Lung (tissue), 11 donors: ENCODE measurements at regions not wholly inside any gene's neighbourhood (a gene's known extent, or its start where the extent isn't known, plus 50 kb on each side); places are given as distances from the start of the nearest gene placed in this dataset.

ENCODE experiments used
- ATAC-seq: fragments of 200-7000 bp; cut with Tn5 transposase; one replicate; pipeline ENCODE4 v1.9.1; 2020; ENCODE audit warnings: moderate number of reproducible peaks; ENCODE audit not compliant: insufficient read depth, low FRiP score
- DNase-seq, 3 donors: peaks; one replicate each; pipeline ENCODE4 v3.0.0-alpha.2; 2013 to 2017
- H3K27ac ChIP-seq, 2 donors: one replicate each; pipeline ENCODE4 v1.5.1; 2013; ENCODE audit warnings: mild to moderate bottlenecking in 2 of 2, moderate library complexity in 2 of 2, control low read depth in 1 of 2, inconsistent platforms in 1 of 2, low read depth in 1 of 2, low read length in 1 of 2
- H3K27me3 ChIP-seq, 3 donors: one replicate each; pipeline ENCODE4 v1.5.1; 2013; ENCODE audit warnings: low read length in 2 of 3; ENCODE audit not compliant: control insufficient read depth in 3 of 3, insufficient read depth in 3 of 3
- H3K36me3 ChIP-seq, 4 donors: one replicate each; pipeline ENCODE4 v1.5.1; 2013; ENCODE audit warnings: low read length in 4 of 4, mild to moderate bottlenecking in 1 of 4, moderate library complexity in 1 of 4; ENCODE audit not compliant: control insufficient read depth in 4 of 4, insufficient read depth in 4 of 4
- H3K4me1 ChIP-seq, 5 donors: one replicate each; pipeline ENCODE4 v1.5.1; 2013; ENCODE audit warnings: low read length in 5 of 5, mild to moderate bottlenecking in 2 of 5, moderate library complexity in 1 of 5; ENCODE audit not compliant: control insufficient read depth in 5 of 5, insufficient read depth in 5 of 5
- H3K4me3 ChIP-seq: one replicate; pipeline ENCODE4 v1.5.1; 2013; ENCODE audit warnings: mild to moderate bottlenecking, control low read depth, moderate library complexity
- H3K9ac ChIP-seq, 2 donors: one replicate each; pipeline ENCODE4 v1.5.1; 2013; ENCODE audit warnings: low read length in 2 of 2, control low read depth in 1 of 2; ENCODE audit not compliant: insufficient read depth in 1 of 2
- H3K9me3 ChIP-seq, 4 donors: one replicate each; pipeline ENCODE4 v1.5.1; 2013; ENCODE audit warnings: low read length in 3 of 4, mild to moderate bottlenecking in 1 of 4, moderate library complexity in 1 of 4; ENCODE audit not compliant: control insufficient read depth in 4 of 4, insufficient read depth in 3 of 4
- WGBS, 2 donors: extraction: QIAGEN DNeasy Blood & Tissue Kit; methylation state at CpG; one replicate each; pipeline ENCODE4 v1.1.7; 2013; 5-methylcytosine and 5-hydroxymethylcytosine counted together
- TF ChIP-seq, protein P1 (sequence below): IDR thresholded peaks from 2 replicates; pipeline ENCODE4 v1.5.1; 2012; ENCODE audit warnings: mild to moderate bottlenecking; ENCODE audit errors: control extremely low read depth, extremely low read depth
- donor health status: control.
- donor health status: control.
- donor health status: Bipolar disorder and iron deficiency.
- donor health status: healthy.
- donor health status: DM: yes; HTN: yes; CAD: no.

DNA sequence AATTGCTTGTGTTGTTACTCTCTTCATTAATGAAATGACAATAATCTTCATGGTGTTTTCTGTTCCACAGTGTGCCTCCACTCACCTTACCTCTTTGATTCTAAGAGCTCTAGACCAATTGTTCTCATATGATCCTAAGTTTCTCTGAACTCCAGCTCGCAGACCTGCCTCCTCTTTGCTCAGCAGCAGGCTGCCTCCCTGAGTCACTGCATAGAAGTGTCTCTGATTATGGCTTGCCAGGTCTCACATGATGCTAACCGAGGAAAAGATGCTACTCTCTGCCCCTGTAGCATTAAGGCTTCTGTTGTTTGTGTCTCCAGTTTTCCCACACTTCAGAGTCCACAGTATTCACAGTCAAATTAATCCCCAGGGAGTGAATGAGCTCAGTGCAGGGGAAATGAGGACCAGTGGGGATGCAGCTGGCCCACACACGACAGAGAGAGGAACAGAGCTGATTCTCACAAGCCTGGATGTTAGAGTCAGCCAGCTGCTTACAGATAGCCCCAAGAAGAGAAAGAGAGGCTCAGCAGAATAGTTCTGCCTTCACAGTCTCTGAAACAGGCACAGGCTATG lies 145.9 kb upstream of the EGR2 start:
- ATAC-seq = no peak
- DNase-seq = peak in 1 of 3 donors; percentile 23
- H3K36me3 ChIP-seq = no peaks in the 10 kb centered on the region
- 54 to 67% methylated on average over 3 of the region's 3 CpGs for WGBS, 2 donors
- H3K9me3 ChIP-seq = peaks cover 0 to 2% (median 0%) of the 10 kb centered on the region in 4 donors
- H3K27ac ChIP-seq = no peak overlapping the region
- peaks cover 0 to 4% (median 0%) of the 10 kb centered on the region in 3 donors for H3K27me3 ChIP-seq
- H3K4me3 ChIP-seq = no peak overlapping the region
- H3K4me1 ChIP-seq = peaks cover 0 to 3% (median 0%) of the 10 kb centered on the region in 5 donors
- no peak overlapping the region for H3K9ac ChIP-seq
- TF ChIP-seq, protein P1, sequence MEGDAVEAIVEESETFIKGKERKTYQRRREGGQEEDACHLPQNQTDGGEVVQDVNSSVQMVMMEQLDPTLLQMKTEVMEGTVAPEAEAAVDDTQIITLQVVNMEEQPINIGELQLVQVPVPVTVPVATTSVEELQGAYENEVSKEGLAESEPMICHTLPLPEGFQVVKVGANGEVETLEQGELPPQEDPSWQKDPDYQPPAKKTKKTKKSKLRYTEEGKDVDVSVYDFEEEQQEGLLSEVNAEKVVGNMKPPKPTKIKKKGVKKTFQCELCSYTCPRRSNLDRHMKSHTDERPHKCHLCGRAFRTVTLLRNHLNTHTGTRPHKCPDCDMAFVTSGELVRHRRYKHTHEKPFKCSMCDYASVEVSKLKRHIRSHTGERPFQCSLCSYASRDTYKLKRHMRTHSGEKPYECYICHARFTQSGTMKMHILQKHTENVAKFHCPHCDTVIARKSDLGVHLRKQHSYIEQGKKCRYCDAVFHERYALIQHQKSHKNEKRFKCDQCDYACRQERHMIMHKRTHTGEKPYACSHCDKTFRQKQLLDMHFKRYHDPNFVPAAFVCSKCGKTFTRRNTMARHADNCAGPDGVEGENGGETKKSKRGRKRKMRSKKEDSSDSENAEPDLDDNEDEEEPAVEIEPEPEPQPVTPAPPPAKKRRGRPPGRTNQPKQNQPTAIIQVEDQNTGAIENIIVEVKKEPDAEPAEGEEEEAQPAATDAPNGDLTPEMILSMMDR = no peak

- WGBS, 2 donors = 86 to 92% methylated on average over 9 of the region's 9 CpGs
- no peaks in the 10 kb centered on the region for H3K27me3 ChIP-seq
- TF ChIP-seq, protein P1 = no peak
- H3K27ac ChIP-seq = no peak overlapping the region
- H3K9ac ChIP-seq = no peak overlapping the region
- no peak for ATAC-seq
- peaks cover 0 to 2% (median 0%) of the 10 kb centered on the region in 4 donors for H3K9me3 ChIP-seq
- H3K36me3 ChIP-seq = no peaks in the 10 kb centered on the region
- DNase-seq = no peak
- H3K4me1 ChIP-seq = peaks cover 0 to 3% (median 0%) of the 10 kb centered on the region in 5 donors
- no peak overlapping the region for H3K4me3 ChIP-seq
These were observed 144.2 kb upstream of the EGR2 start for GRCh38 chr10:62960416-62960815.

DNA sequence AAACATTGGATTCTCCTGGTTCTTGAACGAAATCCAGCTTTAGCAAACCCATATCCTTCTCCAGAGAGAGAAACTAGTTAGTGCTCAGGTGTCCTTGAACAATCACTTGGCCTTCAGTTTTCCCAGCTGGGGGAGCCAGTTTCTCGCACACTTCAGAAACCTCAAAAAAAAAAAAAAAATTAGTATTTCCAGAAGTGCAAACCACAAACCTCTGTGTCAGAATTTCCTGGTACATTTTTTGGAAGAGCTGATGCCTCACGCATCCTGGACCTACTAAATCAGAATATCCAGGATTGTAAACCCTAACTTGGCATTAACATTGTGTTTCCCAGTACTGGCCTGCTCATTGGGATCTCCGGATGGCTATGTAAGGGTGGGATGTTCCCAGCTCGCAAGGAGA lies 143.4 kb upstream of the EGR2 start:
- Histone ChIP-seq H3K27me3 (no peaks in the 10 kb centered on the region), H3K4me1 (peaks cover 0 to 3% (median 0%) of the 10 kb centered on the region in 5 donors), H3K9me3 (peaks cover 0 to 2% (median 0%) of the 10 kb centered on the region in 4 donors), H3K27ac (no peak overlapping the region), H3K36me3 (no peaks in the 10 kb centered on the region), H3K9ac (no peak overlapping the region), H3K4me3 (no peak overlapping the region)
- DNase-seq (no peak), ATAC-seq (no peak)
- TF ChIP-seq, protein P1 = no peak
- WGBS, 2 donors = 72 to 76% methylated on average over 5 of the region's 5 CpGs

DNA sequence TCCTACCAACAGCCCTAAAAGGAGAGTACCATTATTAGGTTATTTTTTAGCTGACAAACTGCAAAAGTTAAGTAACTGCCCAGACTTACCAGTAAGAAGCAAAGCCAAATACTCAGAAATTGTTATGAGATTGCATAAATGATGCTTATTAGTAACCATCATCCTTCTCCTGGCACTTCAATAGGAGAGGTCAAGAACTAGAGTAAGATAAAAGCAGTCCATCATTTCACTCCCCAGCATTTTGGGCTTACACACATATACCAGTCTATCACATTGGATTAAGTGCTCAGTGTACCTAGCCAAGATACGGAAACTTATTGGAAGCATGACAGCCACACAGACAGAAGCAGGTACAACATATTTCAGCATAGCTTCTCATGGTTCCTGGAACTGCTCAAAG lies 142.8 kb upstream of the EGR2 start:
- H3K9me3 ChIP-seq = peaks cover 0 to 2% (median 0%) of the 10 kb centered on the region in 4 donors
- no peak for ATAC-seq
- no peak overlapping the region for H3K27ac ChIP-seq
- no peaks in the 10 kb centered on the region for H3K27me3 ChIP-seq
- TF ChIP-seq, protein P1 = no peak
- no peaks in the 10 kb centered on the region for H3K36me3 ChIP-seq
- H3K9ac ChIP-seq = no peak overlapping the region
- no peak overlapping the region for H3K4me3 ChIP-seq
- no peak for DNase-seq
- H3K4me1 ChIP-seq = peaks cover 0 to 3% (median 0%) of the 10 kb centered on the region in 5 donors
- 91 to 94% methylated on average over 1 of the region's 1 CpG for WGBS, 2 donors
